Loucy (cell line): ENCODE measurements at regions not wholly inside any gene's neighbourhood (a gene's known extent, or its start where the extent isn't known, plus 50 kb on each side); places are given as distances from the start of the nearest gene placed in this dataset.

Experiments
- H2AFZ ChIP-seq: fragments of 200-600 bp; sonication (generic); 2 replicates; pipeline ENCODE4 v1.6.0; 2016; ENCODE audit warnings: antibody characterized with exemption, mild to moderate bottlenecking, low read length, moderate library complexity
- H3F3A ChIP-seq: fragments of 200-600 bp; 2 replicates; pipeline ENCODE4 v1.6.0; 2016; ENCODE audit warnings: antibody characterized with exemption, low read depth, mild to moderate bottlenecking
- H3K27me3 ChIP-seq: fragments of 200-600 bp; sonication (generic); 2 replicates; pipeline ENCODE4 v1.6.1; 2014; ENCODE audit warnings: low read length, mild to moderate bottlenecking; ENCODE audit not compliant: insufficient read depth, poor library complexity, severe bottlenecking
- H3K36me3 ChIP-seq: fragments of 200-600 bp; sonication (generic); 2 replicates; pipeline ENCODE4 v1.6.1; 2016; ENCODE audit warnings: low read length; ENCODE audit not compliant: insufficient read depth
- H3K4me1 ChIP-seq: fragments of 200-600 bp; sonication (generic); 2 replicates; pipeline ENCODE4 v1.5.1; 2014; ENCODE audit warnings: low read length, mild to moderate bottlenecking; ENCODE audit not compliant: insufficient read depth, poor library complexity, severe bottlenecking
- H3K4me2 ChIP-seq: fragments of 200-600 bp; sonication (generic); 2 replicates; pipeline ENCODE4 v1.6.0; 2014; ENCODE audit warnings: antibody characterized with exemption, low read length, low read depth, mild to moderate bottlenecking; ENCODE audit not compliant: poor library complexity, severe bottlenecking
- H3K4me3 ChIP-seq: fragments of 200-600 bp; sonication (generic); 2 replicates; pipeline ENCODE4 v1.5.1; 2014; ENCODE audit warnings: low read length, mild to moderate bottlenecking, mixed read lengths; ENCODE audit not compliant: poor library complexity, severe bottlenecking
- H3K79me2 ChIP-seq: fragments of 200-600 bp; sonication (generic); 2 replicates; pipeline ENCODE4 v1.6.1; 2014; ENCODE audit warnings: low read length; ENCODE audit not compliant: insufficient read depth
- H3K9ac ChIP-seq: fragments of 200-600 bp; sonication (generic); 2 replicates; pipeline ENCODE4 v1.6.0; 2014; ENCODE audit warnings: mild to moderate bottlenecking, low read depth, low read length, moderate library complexity; ENCODE audit not compliant: poor library complexity, severe bottlenecking
- H3K9me2 ChIP-seq: fragments of 200-600 bp; sonication (generic); replicated peaks from 2 replicates; pipeline ENCODE4 v1.6.1; 2016; ENCODE audit warnings: low read depth, low read length, mixed read lengths
- H3K9me3 ChIP-seq: fragments of 200-600 bp; sonication (generic); 2 replicates; pipeline ENCODE4 v1.6.1; 2014; ENCODE audit warnings: mild to moderate bottlenecking, antibody characterized with exemption, low read length, low read depth; ENCODE audit not compliant: insufficient read depth
- H4K20me1 ChIP-seq: fragments of 200-600 bp; sonication (generic); 2 replicates; pipeline ENCODE4 v1.6.0; 2014; ENCODE audit warnings: antibody characterized with exemption, low read length, mild to moderate bottlenecking; ENCODE audit not compliant: insufficient read depth, poor library complexity, severe bottlenecking
- EZH2phosphoT487 ChIP-seq: fragments of 200-600 bp; IDR thresholded peaks from 2 replicates; pipeline ENCODE4 v1.6.1; 2018; ENCODE audit warnings: antibody characterized with exemption, mild to moderate bottlenecking, moderate library complexity, borderline replicate concordance
- TF ChIP-seq, protein P1 (sequence below): fragments of 200-600 bp; sonication (generic); conservative IDR thresholded peaks from 2 replicates; pipeline ENCODE4 v1.5.1; 2014; ENCODE audit warnings: mild to moderate bottlenecking, antibody characterized with exemption, low read length

GRCh38 chr2:185142677-185143076 is 544.3 kb downstream of the ZNF804A start:
- Histone ChIP-seq H4K20me1 (no peaks in the 10 kb centered on the region), H2AFZ (no peak overlapping the region), H3K4me2 (no peak overlapping the region), H3K4me3 (no peak overlapping the region), H3K9ac (no peak overlapping the region), H3K4me1 (no peaks in the 10 kb centered on the region), H3K9me3 (no peaks in the 10 kb centered on the region), H3K9me2 (no peaks in the 10 kb centered on the region), H3F3A (no peaks in the 10 kb centered on the region), H3K36me3 (no peaks in the 10 kb centered on the region), H3K27me3 (no peaks in the 10 kb centered on the region), H3K79me2 (no peaks in the 10 kb centered on the region)
- no peak for TF ChIP-seq EZH2phosphoT487
- TF ChIP-seq, protein P1, sequence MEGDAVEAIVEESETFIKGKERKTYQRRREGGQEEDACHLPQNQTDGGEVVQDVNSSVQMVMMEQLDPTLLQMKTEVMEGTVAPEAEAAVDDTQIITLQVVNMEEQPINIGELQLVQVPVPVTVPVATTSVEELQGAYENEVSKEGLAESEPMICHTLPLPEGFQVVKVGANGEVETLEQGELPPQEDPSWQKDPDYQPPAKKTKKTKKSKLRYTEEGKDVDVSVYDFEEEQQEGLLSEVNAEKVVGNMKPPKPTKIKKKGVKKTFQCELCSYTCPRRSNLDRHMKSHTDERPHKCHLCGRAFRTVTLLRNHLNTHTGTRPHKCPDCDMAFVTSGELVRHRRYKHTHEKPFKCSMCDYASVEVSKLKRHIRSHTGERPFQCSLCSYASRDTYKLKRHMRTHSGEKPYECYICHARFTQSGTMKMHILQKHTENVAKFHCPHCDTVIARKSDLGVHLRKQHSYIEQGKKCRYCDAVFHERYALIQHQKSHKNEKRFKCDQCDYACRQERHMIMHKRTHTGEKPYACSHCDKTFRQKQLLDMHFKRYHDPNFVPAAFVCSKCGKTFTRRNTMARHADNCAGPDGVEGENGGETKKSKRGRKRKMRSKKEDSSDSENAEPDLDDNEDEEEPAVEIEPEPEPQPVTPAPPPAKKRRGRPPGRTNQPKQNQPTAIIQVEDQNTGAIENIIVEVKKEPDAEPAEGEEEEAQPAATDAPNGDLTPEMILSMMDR, result no peak

DNA sequence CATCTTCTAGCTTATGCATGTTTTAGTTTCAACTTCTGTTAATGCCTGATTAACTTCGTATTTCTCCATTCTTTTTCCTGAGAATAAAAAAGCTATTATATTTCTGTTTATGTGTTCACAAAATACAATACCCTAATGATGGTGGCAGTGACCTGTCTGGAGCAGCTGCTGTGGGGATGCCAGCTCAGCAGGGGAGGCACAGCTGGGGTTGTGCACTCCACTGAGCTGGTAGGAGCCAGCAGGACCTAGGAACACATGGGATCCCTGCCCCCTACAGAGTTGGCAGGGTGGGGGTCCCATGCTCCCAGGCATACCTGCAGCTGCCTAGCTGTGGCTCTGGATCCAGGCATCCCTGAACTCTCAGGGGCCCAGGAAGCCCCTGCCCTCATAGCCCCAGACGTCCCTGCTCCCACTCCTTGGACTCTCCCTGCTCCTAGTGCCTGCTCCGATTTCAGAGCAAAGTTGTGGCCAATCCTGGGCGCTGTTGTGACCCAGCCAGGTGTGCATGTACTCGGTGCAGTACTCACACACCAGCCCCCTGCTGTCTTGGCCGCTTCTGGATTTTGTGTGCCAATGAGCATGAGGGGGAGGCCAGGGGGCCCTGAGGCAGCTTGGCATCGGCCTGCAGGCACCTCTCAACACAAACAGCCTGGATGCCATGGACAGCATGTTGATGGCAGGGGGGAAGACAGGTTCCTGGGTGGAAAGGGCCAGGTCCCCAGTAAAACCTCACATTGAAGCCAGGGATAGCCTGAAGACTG is 546.0 kb downstream of the ZNF804A start:
- H3K4me1 ChIP-seq, result no peaks in the 10 kb centered on the region
- H4K20me1 ChIP-seq, result no peaks in the 10 kb centered on the region
- no peak overlapping the region for H3K4me3 ChIP-seq

DNA sequence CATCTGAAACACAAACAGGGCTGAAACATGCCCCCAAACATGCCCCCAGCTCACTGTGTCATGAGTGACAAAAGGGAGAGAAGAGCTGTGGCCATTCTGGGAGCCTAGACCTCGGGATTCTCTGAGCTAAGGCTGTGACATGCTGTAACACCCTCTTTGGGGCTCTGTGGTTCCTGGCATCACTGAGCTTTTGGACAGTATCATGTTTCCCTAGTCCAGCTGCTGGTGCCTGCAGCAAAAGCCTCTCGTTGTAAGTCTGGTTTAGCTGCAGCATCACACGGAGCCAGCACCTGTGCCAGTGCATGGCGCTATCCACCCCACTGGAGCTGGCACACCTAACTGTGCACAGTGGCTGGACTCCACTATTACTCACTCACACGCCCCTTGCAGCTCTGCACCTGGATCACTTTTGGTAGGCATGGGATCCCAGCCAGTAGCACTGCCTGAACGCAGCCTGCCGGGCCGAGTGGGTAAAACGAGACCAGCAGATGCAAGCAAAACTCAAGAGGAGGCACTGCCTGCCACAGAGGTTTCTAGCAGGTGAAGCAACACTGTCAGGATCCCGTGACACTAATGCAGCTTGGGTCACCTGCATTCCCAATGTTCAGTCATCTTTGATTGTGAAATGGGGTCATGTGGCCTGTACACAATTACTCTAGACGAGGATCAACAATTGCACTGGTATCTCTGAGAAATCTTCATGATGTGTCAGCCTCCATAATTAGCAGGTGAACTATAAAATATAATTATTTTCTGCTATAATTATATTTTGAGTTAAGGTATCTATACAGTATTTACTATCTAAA is 547.2 kb downstream of the ZNF804A start:
- H3K4me1 ChIP-seq, result no peaks in the 10 kb centered on the region
- no peak for TF ChIP-seq EZH2phosphoT487
- TF ChIP-seq, protein P1, result no peak
- H3K9me3 ChIP-seq, result no peaks in the 10 kb centered on the region
- H3F3A ChIP-seq, result no peaks in the 10 kb centered on the region
- H3K4me3 ChIP-seq, result no peak overlapping the region
- no peaks in the 10 kb centered on the region for H3K79me2 ChIP-seq
- H3K36me3 ChIP-seq, result no peaks in the 10 kb centered on the region
- no peak overlapping the region for H2AFZ ChIP-seq
- H4K20me1 ChIP-seq, result no peaks in the 10 kb centered on the region
- H3K9ac ChIP-seq, result no peak overlapping the region
- H3K27me3 ChIP-seq, result no peaks in the 10 kb centered on the region
- no peak overlapping the region for H3K4me2 ChIP-seq
- no peaks in the 10 kb centered on the region for H3K9me2 ChIP-seq

More for the DNA sequence above, 546.0 kb downstream of the ZNF804A start:
- Histone ChIP-seq H3K9me3 (no peaks in the 10 kb centered on the region), H3K36me3 (no peaks in the 10 kb centered on the region), H3K9me2 (no peaks in the 10 kb centered on the region), H3F3A (no peaks in the 10 kb centered on the region), H3K79me2 (no peaks in the 10 kb centered on the region), H3K9ac (no peak overlapping the region), H3K27me3 (no peaks in the 10 kb centered on the region), H2AFZ (no peak overlapping the region), H3K4me2 (no peak overlapping the region)
- TF ChIP-seq, protein P1, result no peak
- TF ChIP-seq EZH2phosphoT487, result no peak
